H1 (cell line): ENCODE measurements at regions not wholly inside any gene's neighbourhood (a gene's known extent, or its start where the extent isn't known, plus 50 kb on each side); places are given as distances from the start of the nearest gene placed in this dataset.
A peak's percentile ranks its signal among the peaks of the same experiment; 100 is the strongest.

ENCODE experiments used
- CTCF ChIA-PET: fragments of 300-600 bp; sonication (Branson Sonifier 250); formaldehyde crosslinking; loops from one replicate; lab custom pipeline; 2021; ENCODE audit not compliant: partially characterized antibody; lab: Charles Lee
- POLR2A ChIA-PET: fragments of 300-600 bp; sonication (Branson Sonifier 250); formaldehyde crosslinking; loops from one replicate; lab custom pipeline; 2021; ENCODE audit warnings: inconsistent platforms; ENCODE audit not compliant: partially characterized antibody; lab: Charles Lee
- DNase-seq, 2 experiments: peaks; one replicate each; pipeline versions ENCODE4 v3.0.0 to v3.0.0-alpha.2; 2010 to 2022; ENCODE audit warnings: low spot score in 2 of 2, low read depth in 1 of 2, mixed read lengths in 1 of 2
- FAIRE-seq: peaks from 2 replicates; lab custom pipeline; 2011; peaks lifted over from hg19 to GRCh38; lab: Jason Lieb, UNC
- H2AFZ ChIP-seq: 2 replicates; pipeline ENCODE4 v1.8.1; 2012; ENCODE audit warnings: low read length, inconsistent platforms
- H2AK5ac ChIP-seq: 2 replicates; pipeline ENCODE4 v1.6.1; 2013; ENCODE audit warnings: low read depth, low read length
- H2BK120ac ChIP-seq: replicated peaks from 2 replicates; pipeline ENCODE3; 2013; ENCODE audit warnings: low read depth, low read length, inconsistent platforms
- H2BK12ac ChIP-seq: 2 replicates; pipeline ENCODE4 v1.6.1; 2013; ENCODE audit warnings: low read depth, low read length
- H2BK15ac ChIP-seq: 2 replicates; pipeline ENCODE4 v1.6.1; 2013; ENCODE audit warnings: low read length
- H2BK20ac ChIP-seq: 2 replicates; pipeline ENCODE4 v1.6.1; 2013; ENCODE audit warnings: low read length
- H2BK5ac ChIP-seq: 2 replicates; pipeline ENCODE4 v1.6.1; 2013; ENCODE audit warnings: low read depth, low read length
- H3K14ac ChIP-seq: 2 replicates; pipeline ENCODE4 v1.6.1; 2013; ENCODE audit warnings: inconsistent platforms; ENCODE audit not compliant: insufficient read length
- H3K18ac ChIP-seq: 2 replicates; pipeline ENCODE4 v1.6.1; 2013; ENCODE audit warnings: low read length; ENCODE audit errors: extremely low read depth
- H3K23ac ChIP-seq: 2 replicates; pipeline ENCODE4 v1.6.1; 2013; ENCODE audit warnings: inconsistent platforms; ENCODE audit not compliant: insufficient read length
- H3K23me2 ChIP-seq: 2 replicates; pipeline ENCODE4 v1.6.1; 2013; ENCODE audit warnings: low read depth, low read length
- H3K27ac ChIP-seq: 2 replicates; pipeline ENCODE4 v1.6.1; 2011; ENCODE audit warnings: low read depth, low read length, inconsistent platforms
- H3K27me3 ChIP-seq, 4 experiments: replicated peaks in 1 of 4; 1 replicate in 1 of 4; 2 replicates in 3 of 4; pipeline versions ENCODE4 v1.6.1 to v1.8.1; 2011 to 2013; ENCODE audit warnings: low read length in 3 of 4, mild to moderate bottlenecking in 3 of 4, inconsistent platforms in 2 of 4, mixed read lengths in 2 of 4, moderate library complexity in 1 of 4; ENCODE audit not compliant: control insufficient read depth in 3 of 4, insufficient read depth in 3 of 4; ENCODE audit errors: extremely low read depth in 1 of 4
- H3K36me3 ChIP-seq, 4 experiments: 2 replicates each; pipeline versions ENCODE4 v1.6.1 to v1.8.1; 2011 to 2013; ENCODE audit warnings: mild to moderate bottlenecking in 4 of 4, low read length in 3 of 4, moderate library complexity in 2 of 4, control low read depth in 1 of 4, inconsistent platforms in 1 of 4; ENCODE audit not compliant: insufficient read depth in 4 of 4, control insufficient read depth in 2 of 4
- H3K4ac ChIP-seq: replicated peaks from 2 replicates; pipeline ENCODE3; 2013; ENCODE audit warnings: low read length, low read depth, mixed read lengths, inconsistent platforms; ENCODE audit not compliant: insufficient read length
- H3K4me1 ChIP-seq, 4 experiments: replicated peaks in 1 of 4; 1 replicate in 1 of 4; 2 replicates in 3 of 4; pipeline versions ENCODE4 v1.6.1 to v1.8.1; 2011 to 2013; ENCODE audit warnings: low read length in 3 of 4, inconsistent platforms in 2 of 4, mixed read lengths in 1 of 4; ENCODE audit not compliant: insufficient read depth in 4 of 4, control insufficient read depth in 3 of 4
- H3K4me2 ChIP-seq, 2 experiments: 2 replicates each; pipeline versions ENCODE4 v1.6.1 to v1.8.1; 2011 to 2013; ENCODE audit warnings: low read depth in 2 of 2, low read length in 2 of 2, control low read depth in 1 of 2, inconsistent platforms in 1 of 2, mild to moderate bottlenecking in 1 of 2; ENCODE audit not compliant: insufficient read depth in 1 of 2
- H3K4me3 ChIP-seq, 4 experiments: fragments of 200-600, 300-600 bp in 1 of 4; sonication (generic), shearing (Covaris generic), sonication (Bioruptor Twin) in 1 of 4; 2 replicates each; pipeline versions ENCODE4 v1.5.1 to v1.8.1; 2011 to 2016; ENCODE audit warnings: low read length in 4 of 4, low read depth in 3 of 4, control low read depth in 2 of 4, inconsistent platforms in 2 of 4, mild to moderate bottlenecking in 2 of 4, mixed read lengths in 1 of 4, moderate library complexity in 1 of 4; ENCODE audit not compliant: insufficient read depth in 2 of 4; ENCODE audit errors: extremely low read depth in 1 of 4
- H3K56ac ChIP-seq: replicated peaks from 2 replicates; pipeline ENCODE3; 2013; ENCODE audit warnings: low read depth, mild to moderate bottlenecking, mixed read lengths, low read length, inconsistent platforms; ENCODE audit not compliant: insufficient read length
- H3K79me1 ChIP-seq: 2 replicates; pipeline ENCODE4 v1.6.1; 2013; ENCODE audit warnings: low read depth, low read length, control low read depth
- H3K79me2 ChIP-seq, 2 experiments: 2 replicates each; pipeline versions ENCODE4 v1.6.1 to v1.8.1; 2012 to 2013; ENCODE audit warnings: low read length in 2 of 2, mild to moderate bottlenecking in 2 of 2, inconsistent platforms in 1 of 2; ENCODE audit not compliant: insufficient read depth in 2 of 2, control insufficient read depth in 1 of 2
- H3K9ac ChIP-seq, 4 experiments: replicated peaks in 1 of 4; 1 replicate in 1 of 4; 2 replicates in 3 of 4; pipeline versions ENCODE4 v1.6.1 to v1.8.1; 2011 to 2013; ENCODE audit warnings: low read depth in 3 of 4, low read length in 3 of 4, control low read depth in 2 of 4, mild to moderate bottlenecking in 2 of 4, moderate library complexity in 2 of 4, inconsistent platforms in 1 of 4; ENCODE audit errors: extremely low read depth in 1 of 4
- H3K9me3 ChIP-seq, 2 experiments: 2 replicates each; pipeline versions ENCODE4 v1.6.1 to v1.8.1; 2012 to 2013; ENCODE audit warnings: mild to moderate bottlenecking in 2 of 2, moderate library complexity in 2 of 2, control low read depth in 1 of 2, inconsistent platforms in 1 of 2, low read depth in 1 of 2, low read length in 1 of 2, mixed read lengths in 1 of 2; ENCODE audit not compliant: insufficient read depth in 2 of 2
- H4K20me1 ChIP-seq, 2 experiments: replicated peaks in 1 of 2; 2 replicates each; pipeline versions ENCODE3 to v1.8.1; 2011 to 2013; ENCODE audit warnings: inconsistent platforms in 2 of 2, low read length in 2 of 2, mild to moderate bottlenecking in 1 of 2; ENCODE audit not compliant: insufficient read depth in 2 of 2, control insufficient read depth in 1 of 2
- H4K5ac ChIP-seq: 2 replicates; pipeline ENCODE4 v1.6.1; 2013; ENCODE audit warnings: low read length, low read depth, mixed read lengths, inconsistent platforms; ENCODE audit not compliant: insufficient read length
- H4K8ac ChIP-seq: 2 replicates; pipeline ENCODE4 v1.8.0; 2013; ENCODE audit warnings: mild to moderate bottlenecking, moderate library complexity, low read length, inconsistent platforms; ENCODE audit not compliant: insufficient read depth; ENCODE audit errors: extremely low read depth
- H4K91ac ChIP-seq: replicated peaks from 2 replicates; pipeline ENCODE3; 2013; ENCODE audit warnings: low read length, mixed read lengths, inconsistent platforms; ENCODE audit not compliant: insufficient read length
- ASH2L ChIP-seq: fragments of 200-600, 300-600 bp; sonication (generic); IDR thresholded peaks from one replicate; pipeline ENCODE4 v1.7.1; 2017; ENCODE audit warnings: low read length
- CBX8 ChIP-seq: fragments of 300-800, 300-1000 bp; sonication (generic); IDR thresholded peaks from 2 replicates; pipeline ENCODE4 v1.7.1; 2016; ENCODE audit warnings: low read depth, low read length, borderline replicate concordance
- CTBP2 ChIP-seq: IDR thresholded peaks from 2 replicates; pipeline ENCODE4 v1.7.0; 2011; ENCODE audit warnings: borderline replicate concordance, mild to moderate bottlenecking, moderate library complexity, mixed read lengths, low read length; ENCODE audit not compliant: insufficient read depth, insufficient read length
- FOSL1 ChIP-seq: IDR thresholded peaks from 2 replicates; pipeline ENCODE4 v1.6.1; 2011; ENCODE audit warnings: mild to moderate bottlenecking, low read depth, low read length, moderate library complexity; ENCODE audit not compliant: insufficient read depth
- KDM5A ChIP-seq: fragments of 200-600 bp; IDR thresholded peaks from 2 replicates; pipeline ENCODE4 v1.7.1; 2012; ENCODE audit warnings: mild to moderate bottlenecking, low read length, inconsistent platforms, mixed read lengths
- NRF1 ChIP-seq: IDR thresholded peaks from 2 replicates; pipeline ENCODE4 v1.6.1; 2011; ENCODE audit warnings: mild to moderate bottlenecking, low read depth, low read length, improper control_type of control experiment
- POLR2A ChIP-seq, 2 experiments: IDR thresholded peaks; 1 replicate in 1 of 2; 2 replicates in 1 of 2; pipeline ENCODE4 v1.6.1; 2011; ENCODE audit warnings: low read depth in 2 of 2, low read length in 2 of 2, mild to moderate bottlenecking in 2 of 2; ENCODE audit errors: control extremely low read depth in 1 of 2
- RFX5 ChIP-seq: IDR thresholded peaks from 2 replicates; pipeline ENCODE4 v1.6.1; 2011; ENCODE audit warnings: low read depth, low read length, improper control_type of control experiment, borderline replicate concordance
- RXRA ChIP-seq: IDR thresholded peaks from 2 replicates; pipeline ENCODE4 v1.6.1; 2011; ENCODE audit warnings: low read depth, mild to moderate bottlenecking, low read length, moderate library complexity; ENCODE audit not compliant: insufficient read depth
- SIN3A ChIP-seq, 2 experiments: IDR thresholded peaks in 1 of 2; conservative IDR thresholded peaks in 1 of 2; 2 replicates each; pipeline ENCODE4 v1.6.1; 2011 to 2012; ENCODE audit warnings: low read length in 2 of 2, improper control_type of control experiment in 1 of 2, low read depth in 1 of 2, mild to moderate bottlenecking in 1 of 2
- SIRT6 ChIP-seq: IDR thresholded peaks from one replicate; pipeline ENCODE4 v1.7.1; 2012; ENCODE audit warnings: low read length, inconsistent platforms
- SIX5 ChIP-seq: IDR thresholded peaks from 2 replicates; pipeline ENCODE4 v1.6.1; 2011; ENCODE audit warnings: mild to moderate bottlenecking, low read depth, low read length
- SP2 ChIP-seq: IDR thresholded peaks from 2 replicates; pipeline ENCODE4 v1.6.1; 2012; ENCODE audit warnings: mild to moderate bottlenecking, low read length, inconsistent platforms
- SP4 ChIP-seq: IDR thresholded peaks from 2 replicates; pipeline ENCODE4 v1.6.1; 2012; ENCODE audit warnings: low read length, inconsistent platforms
- TBP ChIP-seq: IDR thresholded peaks from 2 replicates; pipeline ENCODE4 v1.6.1; 2011; ENCODE audit warnings: low read depth, low read length, improper control_type of control experiment
- ZNF274 ChIP-seq: IDR thresholded peaks from 2 replicates; pipeline ENCODE4 v1.7.0; 2012; ENCODE audit warnings: low read length, borderline replicate concordance; ENCODE audit errors: extremely low read depth
- WGBS, 2 experiments: shearing (Covaris generic) in 1 of 2; methylation state at CpG; one replicate each; pipeline versions ENCODE4 v1.1.6 to v1.1.7; 2013 to 2015; ENCODE audit warnings: low lambda C conversion rate in 2 of 2, mixed read lengths in 2 of 2, inconsistent platforms in 1 of 2, low coverage in 1 of 2, missing lambda C conversion rate in 1 of 2; ENCODE audit not compliant: insufficient replicate concordance in 2 of 2, insufficient coverage in 1 of 2, insufficient read length in 1 of 2; ENCODE audit errors: extremely low coverage in 1 of 2, missing lambda C conversion rate in 1 of 2; 5-methylcytosine and 5-hydroxymethylcytosine counted together

DNA sequence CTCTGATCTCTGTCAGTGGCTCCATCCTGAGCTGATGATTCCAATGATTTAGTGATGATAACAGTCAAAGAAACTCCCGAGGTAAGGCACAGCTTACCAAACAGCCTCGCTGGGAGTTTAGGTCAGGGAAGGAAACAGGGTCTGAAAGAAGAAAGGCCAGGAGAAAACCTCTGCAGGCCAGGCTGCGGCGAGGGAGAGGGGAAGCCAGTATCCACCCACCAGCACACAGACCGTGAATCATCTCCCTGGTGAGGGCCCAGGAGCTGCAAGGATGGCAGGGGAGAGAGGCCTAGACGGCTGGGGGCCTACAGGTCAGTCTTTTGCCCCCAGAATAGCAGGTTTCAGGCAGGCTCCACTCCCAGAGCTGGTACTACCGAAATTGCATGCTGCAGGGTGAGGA lies 590.5 kb downstream of the CCDC171 start:
- peaks cover 0 to 3% (median under 1%) of the 10 kb centered on the region in 4 experiments; a peak in 3 of 7 replicates for H3K4me1 ChIP-seq
- no peak overlapping the region for H2AK5ac ChIP-seq
- H3K4me2 ChIP-seq: no peak overlapping the region
- 87% methylated on average over 7 of the region's 7 CpGs; no CpG with 5 or more reads in 1 of the 2 experiments for WGBS, 2 experiments
- H3K9ac ChIP-seq: no peak overlapping the region
- CTCF ChIA-PET: interaction anchor here (0.7 to 1.7 kb wide), 3 partner anchors 11 to 475 kb away, joined by 3 to 26 read pairs (median 5); no protein-coding TSS in a partner anchor
- H3K79me2 ChIP-seq: no peaks in the 10 kb centered on the region
- no peak overlapping the region for H3K4me3 ChIP-seq
- no peak overlapping the region for H2BK15ac ChIP-seq
- DNase-seq (no peak), FAIRE-seq (no peak)
- no peak overlapping the region for H4K5ac ChIP-seq
- H2BK12ac ChIP-seq: no peak overlapping the region
- no peak overlapping the region for H2BK20ac ChIP-seq
- H2BK120ac ChIP-seq: no peak overlapping the region
- no peak overlapping the region for H3K14ac ChIP-seq
- H3K18ac ChIP-seq: no peak overlapping the region
- H3K27ac ChIP-seq: no peak overlapping the region
- no peak overlapping the region for H2BK5ac ChIP-seq
- no peak overlapping the region for H3K23ac ChIP-seq
- 0 out of 2 replicates have a peak overlapping the region, but pooled peaks have one; percentile 45 for H4K8ac ChIP-seq
- H3K4ac ChIP-seq: no peak overlapping the region
- no peak overlapping the region for H4K91ac ChIP-seq
- no peaks in the 10 kb centered on the region for H3K9me3 ChIP-seq
- H2AFZ ChIP-seq: no peak overlapping the region
- H3K23me2 ChIP-seq: no peaks in the 10 kb centered on the region
- no peaks in the 10 kb centered on the region for H3K36me3 ChIP-seq
- H3K27me3 ChIP-seq: no peaks in the 10 kb centered on the region
- H4K20me1 ChIP-seq: no peaks in the 10 kb centered on the region
- POLR2A ChIA-PET: no interaction called here
- no peaks in the 10 kb centered on the region for H3K79me1 ChIP-seq
- no peak overlapping the region for H3K56ac ChIP-seq
- TF ChIP-seq NRF1: no peak
- no peak for TF ChIP-seq CBX8
- TF ChIP-seq SP2: no peak
- TF ChIP-seq RFX5: no peak
- TF ChIP-seq SIRT6: no peak
- no peak for TF ChIP-seq ASH2L
- no peak for TF ChIP-seq CTBP2
- TF ChIP-seq SP4: no peak
- no peak for TF ChIP-seq FOSL1
- TF ChIP-seq ZNF274: no peak
- TF ChIP-seq SIN3A (conservative IDR thresholded peaks at IDR 0.05 in 1 of 2, IDR thresholded peaks at IDR 0.05 in 1 of 2; ENCODE audit: low read depth in 1 of 2, low read length in 2 of 2): no peak
- no peak for TF ChIP-seq RXRA
- TF ChIP-seq POLR2A (IDR thresholded peaks at IDR 0.05; ENCODE audit: control extremely low read depth in 1 of 2, low read depth in 2 of 2, low read length in 2 of 2): no peak
- no peak for TF ChIP-seq TBP
- no peak for TF ChIP-seq KDM5A
- no peak for TF ChIP-seq SIX5
